OCI-LY7 (cell line): ENCODE measurements at regions not wholly inside any gene's neighbourhood (a gene's known extent, or its start where the extent isn't known, plus 50 kb on each side); places are given as distances from the start of the nearest gene placed in this dataset.

ENCODE experiments used
- CTCF ChIP-seq: fragments of 200-600 bp; sonication (generic); conservative IDR thresholded peaks from 2 replicates; pipeline ENCODE4 v1.5.1; 2014; ENCODE audit warnings: mild to moderate bottlenecking, antibody characterized with exemption, low read length, moderate library complexity, mixed read lengths
- EZH2phosphoT487 ChIP-seq: fragments of 200-600 bp; sonication (generic); IDR thresholded peaks from 2 replicates; pipeline ENCODE4 v1.6.1; 2018; ENCODE audit warnings: low read depth, borderline replicate concordance, mild to moderate bottlenecking, mixed run types, antibody characterized with exemption, low read length, moderate library complexity, mixed read lengths

- TF ChIP-seq CTCF, result no peak
- TF ChIP-seq EZH2phosphoT487, result no peak
These were observed 96.7 kb upstream of the CCDC196 start for GRCh38 chr14:66389481-66389880.
